GM19238 (cell line): ENCODE measurements at regions not wholly inside any gene's neighbourhood (a gene's known extent, or its start where the extent isn't known, plus 50 kb on each side); places are given as distances from the start of the nearest gene placed in this dataset.

Experiments
- DNase-seq: peaks from one replicate; pipeline ENCODE4 v3.0.0; 2011; ENCODE audit warnings: low spot score; ENCODE audit not compliant: insufficient read length

GRCh38 chr1:201746156-201746555, 82.8 kb upstream of the IPO9 start:
- no peak for DNase-seq

GRCh38 chr1:201747261-201747660, 81.7 kb upstream of the IPO9 start:
- no peak for DNase-seq

- no peak for DNase-seq
Measured at GRCh38 chr1:201748335-201748734, 80.6 kb upstream of the IPO9 start.

DNA sequence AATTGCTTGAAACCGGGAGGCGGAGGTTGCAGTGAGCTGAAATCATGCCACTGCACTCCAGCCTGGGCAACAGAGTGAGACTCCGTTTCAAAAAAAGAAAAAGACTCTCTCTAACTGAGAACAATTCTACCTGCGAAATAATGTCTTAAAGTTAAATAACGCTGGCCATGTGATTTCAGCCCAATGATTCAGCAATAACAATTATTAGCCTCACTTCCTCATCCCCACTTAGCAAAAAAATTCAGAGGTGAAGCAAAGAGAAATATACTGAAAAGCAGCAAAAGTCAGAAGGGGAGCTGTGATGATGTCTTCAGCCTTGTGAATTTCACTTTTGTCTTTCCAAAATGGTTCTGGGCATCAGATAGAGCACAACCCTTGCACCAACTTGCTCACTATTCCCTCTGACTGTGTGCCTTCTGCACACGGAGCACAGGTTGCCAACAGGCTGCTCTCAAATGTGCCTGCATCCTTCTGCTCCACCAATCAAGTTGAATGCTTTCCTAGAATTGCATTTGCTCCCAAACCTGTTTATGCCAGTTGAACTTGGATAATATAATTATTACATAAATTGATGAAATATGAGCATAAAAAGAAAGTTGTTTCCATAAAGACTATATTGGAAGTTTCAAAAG, 79.8 kb upstream of the IPO9 start:
- DNase-seq, result no peak

- no peak for DNase-seq
Measured at GRCh38 chr1:201750120-201750519, 78.8 kb upstream of the IPO9 start.

GRCh38 chr1:201750934-201751333, 78.0 kb upstream of the IPO9 start:
- no peak for DNase-seq

DNA sequence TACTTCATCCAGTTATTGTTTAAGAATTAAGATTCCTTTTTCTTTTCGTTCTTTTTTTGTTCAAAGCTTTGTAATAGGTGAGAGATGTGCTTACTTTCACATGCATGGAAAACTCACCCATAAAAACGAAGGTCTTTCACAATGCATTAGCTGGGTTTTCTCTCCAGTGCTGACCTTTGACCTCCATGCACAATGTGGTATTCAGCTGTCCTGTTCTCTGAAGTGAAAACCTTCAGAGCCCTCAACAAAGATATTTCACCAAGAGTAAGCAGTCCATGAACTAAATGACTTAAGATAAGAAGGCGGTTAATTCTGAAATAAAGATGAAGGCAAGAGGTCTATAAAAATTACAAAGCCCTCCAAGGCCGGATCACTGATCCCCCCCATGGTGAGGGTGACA, 77.1 kb upstream of the IPO9 start:
- DNase-seq, result no peak

GRCh38 chr1:201752333-201752732, 76.6 kb upstream of the IPO9 start:
- no peak for DNase-seq

DNA sequence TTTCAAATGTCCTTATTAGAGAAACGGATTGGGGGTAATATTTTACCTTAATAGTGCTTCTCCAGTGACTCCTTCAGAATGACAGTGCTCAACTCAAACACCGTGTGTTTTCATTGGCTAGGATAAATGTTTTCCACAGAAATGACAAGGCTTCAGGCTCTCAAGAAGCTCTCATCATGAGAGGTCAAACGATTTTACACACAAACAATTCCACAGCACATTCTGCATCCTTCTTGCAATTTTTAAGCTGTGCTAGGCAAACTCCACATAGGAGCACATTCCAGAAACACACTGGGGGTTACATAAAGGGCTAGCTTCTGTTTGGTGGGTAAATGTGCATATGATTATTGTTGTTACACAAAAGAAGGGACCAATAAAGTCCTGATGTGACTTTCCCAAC, 75.5 kb upstream of the IPO9 start:
- no peak for DNase-seq

- no peak for DNase-seq
Measured at GRCh38 chr1:201754353-201754752, 74.6 kb upstream of the IPO9 start.

- DNase-seq, result no peak
Measured at GRCh38 chr1:201755200-201755599, 73.8 kb upstream of the IPO9 start.

DNA sequence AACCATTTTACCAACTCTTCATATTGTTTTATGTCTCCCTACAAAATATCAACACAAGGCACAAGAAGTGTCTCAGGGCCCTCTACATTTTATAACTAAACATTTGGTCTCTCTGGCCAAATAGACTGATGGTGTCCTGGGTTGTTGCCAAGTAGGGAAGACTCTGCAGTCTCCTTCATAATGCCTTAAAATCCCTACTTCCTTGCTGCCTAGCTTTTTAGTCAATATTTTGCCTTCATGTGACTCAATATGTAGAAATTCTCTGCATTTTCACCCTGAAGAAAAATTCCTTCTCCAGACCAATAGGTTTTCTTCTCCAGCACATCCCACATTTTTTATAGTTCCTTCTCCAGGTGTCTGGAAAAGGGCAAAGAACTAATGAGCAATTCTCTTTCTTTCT, 72.6 kb upstream of the IPO9 start:
- DNase-seq, result no peak

DNA sequence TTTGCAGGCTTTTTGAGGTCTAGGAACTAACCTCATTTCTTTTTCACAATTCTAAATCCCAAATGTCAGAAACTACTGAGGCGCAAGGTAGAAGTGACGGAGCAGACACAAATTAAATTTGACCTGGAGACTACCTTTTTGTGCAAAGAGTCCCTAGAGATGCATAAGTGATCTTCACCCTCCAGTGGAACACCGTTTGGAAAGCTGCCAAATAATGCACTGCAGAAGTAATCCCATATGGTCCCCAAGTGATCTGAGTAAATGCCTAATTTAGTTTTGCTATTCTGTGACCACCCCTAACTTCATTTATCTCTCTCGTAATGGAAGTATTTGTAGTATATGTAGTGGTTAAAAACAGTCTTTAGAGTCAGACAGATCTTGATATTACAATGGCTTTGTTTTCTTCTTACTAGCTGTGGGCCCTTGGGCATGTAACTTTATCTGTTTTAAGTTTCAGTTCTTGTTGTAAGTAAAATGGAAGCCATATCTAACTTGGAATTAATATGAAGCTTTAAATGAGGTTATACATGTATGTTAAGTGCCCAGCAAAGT, 70.4 kb upstream of the IPO9 start:
- no peak for DNase-seq

DNA sequence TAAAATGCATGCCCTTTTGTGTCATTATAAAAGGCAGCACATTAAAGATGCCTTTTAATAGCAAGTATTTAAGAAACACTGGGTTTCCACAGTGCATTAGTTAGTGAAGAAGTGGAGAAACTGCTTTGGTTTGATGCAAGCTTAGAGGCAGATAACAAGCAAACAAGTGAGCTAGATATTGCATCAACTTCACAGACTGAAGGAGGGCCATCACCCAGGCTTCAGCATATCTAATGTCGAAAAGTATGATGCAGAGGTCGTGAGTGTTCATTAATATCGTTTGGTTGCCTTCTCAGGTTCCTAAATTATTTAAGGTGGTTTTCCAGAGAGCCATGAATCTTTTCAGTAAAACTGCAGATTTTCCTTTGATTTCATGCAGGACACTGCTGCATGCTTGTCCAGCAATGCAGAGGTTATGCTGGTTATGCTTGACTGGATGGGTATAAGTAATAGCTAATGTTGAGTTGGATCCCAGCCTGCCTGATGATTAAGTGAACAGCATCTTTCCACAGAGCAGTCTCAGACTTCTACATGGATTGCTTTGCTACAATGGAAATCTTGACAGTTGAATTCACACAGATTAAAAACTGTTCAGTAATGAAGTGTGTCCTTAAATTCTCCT, 69.7 kb upstream of the IPO9 start:
- no peak for DNase-seq

DNA sequence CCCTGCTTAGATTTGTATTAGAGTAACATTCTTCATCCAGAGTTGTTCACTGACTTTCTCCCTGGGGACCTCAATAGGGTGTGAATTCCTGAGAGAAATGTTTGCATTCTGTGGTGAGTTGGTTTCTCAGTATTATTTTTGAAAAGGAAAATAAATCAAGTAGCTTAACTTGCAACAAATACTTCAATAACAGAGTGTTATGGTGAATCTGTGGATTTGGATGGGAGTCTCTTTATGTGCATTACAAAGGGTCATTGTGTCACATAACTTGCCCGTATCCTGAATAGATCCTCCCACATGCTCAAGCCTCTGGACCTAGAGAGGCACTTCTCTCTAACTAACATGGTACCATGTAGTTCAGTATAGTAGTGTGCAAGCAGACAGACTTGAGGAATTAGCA, 68.4 kb upstream of the IPO9 start:
- no peak for DNase-seq

DNA sequence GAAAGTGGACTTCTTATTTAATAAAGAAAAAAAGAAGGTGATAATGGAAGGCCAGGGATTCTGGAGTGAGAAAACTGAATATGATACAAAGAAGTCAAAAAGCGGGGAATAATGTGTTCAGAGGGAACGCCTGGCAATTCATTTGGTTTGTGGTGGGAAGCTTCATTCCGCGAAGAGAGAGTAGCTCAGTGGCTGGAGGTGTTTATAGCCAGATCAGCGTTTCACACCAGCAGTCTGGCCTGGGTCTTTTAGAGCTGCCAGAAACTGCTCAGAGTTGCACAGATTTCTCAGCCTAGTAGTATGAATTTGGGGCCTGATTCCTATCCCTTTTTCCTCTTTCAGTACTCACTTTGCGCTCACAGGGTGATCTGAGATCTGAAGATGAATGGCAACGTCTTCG, 67.8 kb upstream of the IPO9 start:
- no peak for DNase-seq

GRCh38 chr1:201761871-201762270, 67.1 kb upstream of the IPO9 start:
- DNase-seq, result no peak

DNA sequence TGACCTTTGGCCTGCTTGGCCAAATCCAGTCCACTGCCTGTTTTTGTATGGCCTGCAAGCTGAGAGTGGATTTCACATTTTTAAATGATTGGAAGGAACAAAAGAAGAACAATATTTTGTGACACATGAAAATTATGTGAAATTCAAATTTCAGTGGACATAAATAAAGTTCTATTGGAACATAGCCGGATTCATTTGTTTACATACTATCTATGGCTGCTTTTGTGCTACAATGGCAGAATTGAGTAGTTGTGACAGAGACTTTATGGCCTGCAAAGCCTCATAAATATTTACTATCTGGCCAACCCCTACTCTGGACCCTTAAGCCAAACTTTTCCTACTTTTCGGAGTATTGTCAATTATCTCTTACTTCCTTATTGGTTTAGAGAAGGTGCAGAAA, 66.6 kb upstream of the IPO9 start:
- DNase-seq, result no peak

DNA sequence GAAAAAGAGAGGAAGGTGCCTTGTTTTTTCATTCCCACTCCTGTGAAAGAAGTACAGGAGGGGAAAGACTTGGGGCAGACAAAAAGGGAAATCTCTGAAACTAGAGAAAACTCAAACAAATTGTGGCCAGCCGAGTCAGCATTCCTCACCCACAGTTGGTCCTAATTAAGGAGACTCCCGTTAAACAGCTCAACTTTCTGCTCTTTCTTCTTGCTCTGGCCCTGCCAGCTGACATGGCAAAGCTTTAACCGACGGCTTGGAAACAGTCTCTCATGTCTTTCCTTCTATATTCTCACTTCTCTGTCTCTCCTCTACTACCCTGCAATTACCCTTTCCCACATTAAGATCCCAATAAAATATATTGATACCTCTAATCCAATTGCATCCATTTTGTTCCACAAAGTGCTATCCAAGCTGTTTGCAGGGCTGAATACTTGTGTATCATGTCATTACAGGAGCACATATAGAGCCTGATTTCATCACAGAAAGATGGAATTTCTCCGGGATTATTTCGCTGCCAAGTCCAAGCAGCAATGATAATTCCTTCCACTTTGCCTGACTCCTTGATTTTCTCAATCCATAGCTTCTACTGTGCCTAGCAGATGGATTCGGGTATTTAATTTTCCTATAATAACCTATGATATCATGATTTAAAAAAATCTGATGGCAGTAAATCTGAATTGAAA, 65.4 kb upstream of the IPO9 start:
- DNase-seq, result no peak

- DNase-seq, result no peak
Measured at GRCh38 chr1:201764166-201764565, 64.8 kb upstream of the IPO9 start.

- no peak for DNase-seq
Measured at GRCh38 chr1:201764579-201764978, 64.4 kb upstream of the IPO9 start.

DNA sequence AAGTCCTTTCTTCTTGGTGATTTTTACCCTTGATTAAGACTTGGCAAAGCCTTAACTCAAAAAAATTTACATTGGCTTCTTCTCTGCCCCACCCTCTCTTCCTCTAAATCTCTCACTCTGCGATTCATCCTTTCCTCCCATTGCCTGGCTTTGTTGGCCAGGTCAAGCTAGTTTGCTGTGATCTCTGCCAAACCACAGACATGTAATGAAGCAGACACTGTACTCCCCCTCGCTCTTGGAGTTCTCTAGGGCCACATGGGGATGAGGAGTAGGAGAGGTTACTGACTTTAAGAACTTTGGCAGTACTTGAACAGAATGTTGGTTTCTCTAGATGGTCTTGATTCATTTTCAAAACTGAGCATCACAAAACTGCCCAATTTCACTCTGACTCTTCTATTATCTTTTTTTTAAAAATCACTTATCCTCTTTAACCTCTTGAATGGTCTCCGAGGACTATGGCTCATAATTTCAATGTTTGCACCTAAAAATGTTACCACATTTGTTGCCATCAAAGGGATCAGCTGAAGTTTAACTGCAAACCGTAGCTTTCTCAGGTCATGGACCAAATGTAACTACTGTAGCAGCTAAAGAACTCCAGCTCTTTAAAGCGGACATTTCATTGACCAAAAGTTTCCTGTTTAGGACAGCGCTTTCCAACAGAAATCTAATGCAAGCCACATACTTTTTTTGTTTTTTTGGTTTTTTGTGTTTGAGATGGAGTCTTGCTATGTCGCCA, 62.7 kb upstream of the IPO9 start:
- no peak for DNase-seq
